ENCODE measurements at regions not wholly inside any gene's neighbourhood (a gene's known extent, or its start where the extent isn't known, plus 50 kb on each side); places are given as distances from the start of the nearest gene placed in this dataset.
"Not testable (repeated sequence)": the region's sequence is repeated elsewhere in the genome, so short reads cannot be mapped to it uniquely, and the experiment has no call there.

DNA sequence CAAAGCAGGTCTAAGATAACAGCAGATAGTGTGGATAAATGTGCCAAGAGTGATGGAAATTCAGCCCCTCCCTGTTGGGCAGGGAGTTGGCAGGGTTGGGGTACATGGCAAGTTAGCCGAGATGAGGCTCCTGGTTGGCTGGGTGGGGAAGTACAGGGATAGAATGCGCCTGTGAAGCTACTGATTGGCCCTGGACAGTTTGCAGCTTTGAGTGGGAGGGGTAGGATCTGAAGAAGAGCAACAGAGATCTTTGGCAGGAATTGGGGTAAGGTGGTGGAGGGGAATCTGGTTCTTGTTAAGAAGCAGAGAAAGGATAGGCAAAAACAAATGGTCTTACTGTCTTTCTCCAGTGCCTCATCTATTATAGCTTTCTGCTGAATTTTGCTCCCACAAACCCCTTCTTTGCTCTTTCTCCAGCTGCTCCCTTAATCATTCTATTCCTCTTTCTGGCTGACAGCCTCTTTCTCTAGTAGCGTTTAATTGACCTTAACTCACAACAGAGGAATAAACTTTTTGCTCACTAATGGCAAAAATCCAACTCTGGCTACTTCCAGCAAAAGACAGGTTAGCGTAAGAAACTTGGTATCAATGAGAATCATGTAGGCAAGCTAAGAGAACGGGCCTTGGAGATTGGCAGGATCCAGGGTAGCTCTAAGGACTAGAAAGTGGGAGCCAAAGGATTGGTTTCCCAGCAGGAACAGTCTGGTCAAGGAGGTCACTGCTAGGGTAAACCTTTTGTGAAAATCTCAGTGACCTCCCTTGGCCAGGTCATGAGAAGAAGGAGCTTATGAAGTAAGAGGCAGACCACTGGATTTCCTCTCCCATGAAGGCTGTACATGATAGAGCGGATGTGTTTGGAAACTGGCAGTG, 86.3 kb upstream of the CARMIL1 start:
- DNase-seq, result no peak

GRCh38 chr6:25193460-25194171, 85.6 kb upstream of the CARMIL1 start:
- peak in 1 of 14 donors; percentile 5 for DNase-seq

- DNase-seq, result no peak
Measured at GRCh38 chr6:25194172-25194678, 84.9 kb upstream of the CARMIL1 start.

- no peak for DNase-seq
Measured at GRCh38 chr6:25196464-25196863, 82.7 kb upstream of the CARMIL1 start.

DNA sequence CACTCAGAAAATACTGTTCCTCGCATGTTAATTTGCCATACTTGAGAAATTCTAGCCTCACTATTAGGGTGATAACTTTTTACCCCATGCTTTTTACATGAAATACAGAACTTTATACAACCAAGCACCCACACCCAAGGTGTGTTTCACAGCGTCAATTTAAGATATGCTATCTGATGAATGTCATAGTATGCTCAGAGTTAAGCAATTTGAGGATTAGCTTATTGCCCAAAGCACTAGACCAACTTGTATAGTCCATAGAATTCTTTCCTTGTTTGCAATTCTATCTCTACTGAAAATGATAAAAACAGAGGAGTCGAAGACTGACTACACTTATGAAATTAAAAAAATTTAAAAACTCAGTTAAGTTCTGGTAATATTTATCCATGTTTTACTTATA, 82.1 kb upstream of the CARMIL1 start:
- no peak for DNase-seq

DNA sequence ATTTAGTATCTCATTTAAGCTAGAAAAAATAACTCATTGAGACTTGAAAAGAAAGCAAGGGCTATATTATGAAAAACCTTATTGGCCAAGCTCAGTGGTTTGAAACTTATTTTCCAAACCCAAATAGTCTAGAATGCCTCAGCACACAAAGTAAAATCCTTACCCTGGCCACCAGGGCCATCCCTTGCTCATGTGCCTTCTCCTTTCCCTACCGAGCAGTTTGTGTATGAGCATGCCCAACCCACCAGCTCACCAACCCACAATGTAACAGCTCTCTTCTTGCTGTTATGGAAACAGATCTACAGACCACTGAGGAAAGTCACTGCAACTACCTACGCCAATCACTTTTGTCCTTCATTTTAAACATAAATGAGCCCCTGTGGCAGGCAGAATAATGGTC, 79.6 kb upstream of the CARMIL1 start:
- DNase-seq, result no peak

- no peak for DNase-seq
Measured at GRCh38 chr6:25202504-25202903, 76.7 kb upstream of the CARMIL1 start.

GRCh38 chr6:25205629-25206028, 73.5 kb upstream of the CARMIL1 start:
- DNase-seq, result no peak

- not testable (repeated sequence) for DNase-seq
Measured at GRCh38 chr6:25207453-25208155, 71.6 kb upstream of the CARMIL1 start.

- no peak for DNase-seq
Measured at GRCh38 chr6:25215881-25216280, 63.3 kb upstream of the CARMIL1 start.

DNA sequence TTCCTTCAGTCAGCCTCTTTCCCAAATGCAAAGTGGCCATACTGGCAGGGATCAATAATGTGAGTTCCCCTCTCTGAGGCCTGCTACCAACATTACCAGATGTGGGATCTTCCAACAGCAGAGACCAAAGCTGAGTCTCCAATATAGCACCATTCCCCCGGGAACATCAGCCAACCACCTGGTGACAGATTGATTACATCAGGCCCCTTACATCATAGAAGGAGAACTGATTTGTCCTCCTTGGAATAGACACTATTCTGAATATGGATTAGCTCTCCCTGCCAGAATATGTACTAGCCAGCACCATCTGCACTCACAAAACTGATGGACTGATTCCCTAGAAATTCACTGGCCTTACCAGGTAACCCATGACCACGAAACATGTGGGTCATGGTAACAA, 61.9 kb upstream of the CARMIL1 start:
- DNase-seq, result no peak

- DNase-seq, result no peak
Measured at GRCh38 chr6:25217829-25218228, 61.3 kb upstream of the CARMIL1 start.

GRCh38 chr6:25218346-25218745, 60.8 kb upstream of the CARMIL1 start:
- no peak for DNase-seq

DNA sequence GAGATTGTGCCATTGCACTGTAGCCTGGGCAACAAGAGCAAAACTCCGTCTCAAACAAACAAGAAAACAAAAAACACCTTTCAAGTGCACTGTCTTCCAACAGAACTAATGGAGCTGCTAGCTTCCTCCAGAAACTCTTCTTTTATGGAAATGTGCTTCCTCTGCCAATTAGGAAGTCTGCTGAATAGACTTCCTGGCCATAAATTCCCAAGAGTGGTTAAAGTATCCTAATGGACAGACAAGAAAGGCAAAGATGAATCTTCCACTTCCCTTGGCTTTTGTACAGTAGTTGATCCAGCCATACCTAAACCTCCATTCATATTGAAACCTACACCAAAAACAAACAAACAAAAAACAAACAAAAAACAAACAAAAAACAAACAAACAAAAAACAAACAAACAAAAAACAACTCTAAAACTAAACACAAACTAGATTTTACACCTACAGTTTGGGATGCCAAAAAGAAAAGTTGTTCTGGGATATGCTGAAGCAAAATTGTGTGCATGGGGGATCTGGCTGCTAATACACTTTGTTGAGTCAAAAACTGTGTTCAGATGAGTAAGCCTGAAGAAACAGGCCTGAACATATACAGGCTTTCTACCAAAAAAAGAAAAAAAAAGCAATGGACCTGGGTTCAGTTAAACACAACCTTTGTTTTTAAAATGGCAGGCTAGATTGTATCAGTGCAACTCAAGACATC, 59.8 kb upstream of the CARMIL1 start:
- DNase-seq, result no peak

DNA sequence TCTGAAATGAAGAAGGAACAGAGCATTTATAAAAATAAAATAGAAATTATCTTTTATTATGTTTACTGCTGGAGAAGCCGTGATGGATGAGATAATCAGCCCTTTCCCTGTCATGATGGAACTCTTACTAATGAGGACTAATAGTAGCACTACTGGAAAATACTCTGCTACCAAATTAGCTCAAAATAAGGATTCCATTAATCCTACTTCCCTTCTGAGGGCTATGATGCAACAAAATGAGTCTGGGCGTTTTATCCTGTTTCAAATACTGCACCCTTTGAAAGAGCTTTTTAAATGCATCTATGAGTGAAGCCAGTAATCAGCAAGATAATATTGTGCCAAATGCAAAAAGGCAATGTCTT, 59.3 kb upstream of the CARMIL1 start:
- DNase-seq, result no peak

- DNase-seq, result no peak
Measured at GRCh38 chr6:25220857-25221256, 58.3 kb upstream of the CARMIL1 start.

DNA sequence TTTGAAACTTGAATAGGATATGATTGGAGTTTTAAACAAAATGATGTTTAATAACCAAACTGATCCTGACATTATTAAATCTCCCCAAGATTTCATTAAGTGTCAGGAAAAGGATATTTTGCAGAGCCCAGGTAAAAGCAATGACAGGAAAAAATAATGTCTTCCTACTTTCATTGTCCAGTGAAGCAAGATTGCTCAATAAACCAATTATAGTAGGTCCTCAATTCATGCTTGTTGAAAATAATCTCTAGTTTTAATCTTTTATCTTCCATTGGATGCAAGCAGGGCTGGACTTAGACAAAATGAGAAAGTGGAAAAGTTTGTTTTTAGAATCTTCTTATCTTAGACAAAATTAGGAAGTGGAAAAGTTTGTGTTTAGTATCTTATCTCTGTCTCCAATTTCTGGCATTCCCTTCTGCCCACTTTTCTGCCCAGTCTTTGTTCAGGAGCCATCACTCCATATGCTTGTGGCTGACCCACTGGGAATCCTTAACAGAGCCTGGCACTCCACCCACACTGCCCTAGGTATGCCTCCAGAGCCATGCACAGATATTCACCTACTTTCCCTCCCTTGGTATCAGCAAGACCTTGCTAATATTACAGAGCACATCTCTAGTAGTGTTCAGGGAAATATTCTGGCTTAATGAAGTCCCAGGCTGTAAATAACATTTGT, 57.0 kb upstream of the CARMIL1 start:
- DNase-seq, result no peak

DNA sequence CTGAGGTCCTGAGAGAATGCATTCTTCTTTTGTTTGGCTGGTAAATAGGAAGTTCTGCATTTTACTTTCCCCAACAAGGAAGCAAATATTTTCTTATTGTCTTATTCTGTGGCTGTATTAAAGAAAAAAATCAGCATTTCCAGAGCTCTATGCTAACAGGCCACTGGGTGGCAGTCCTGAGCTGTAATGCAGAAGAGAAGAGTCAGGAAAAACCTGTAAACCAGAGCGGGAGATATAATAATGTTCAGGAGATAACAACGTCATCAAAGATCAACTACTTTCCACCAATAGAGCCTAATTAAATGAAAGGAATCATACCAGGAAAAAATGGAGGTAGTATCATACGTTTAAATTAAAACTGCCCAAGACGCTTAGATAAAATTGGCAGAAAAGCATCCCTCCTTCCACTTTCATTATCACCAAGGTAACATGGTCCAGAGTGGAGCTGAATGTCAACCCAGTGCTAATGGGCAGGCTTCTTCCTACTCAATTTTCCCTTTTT, 55.6 kb upstream of the CARMIL1 start:
- peak in 7 of 14 donors; percentile 1 to 50 (median 10) for DNase-seq

GRCh38 chr6:25224242-25224641, 54.9 kb upstream of the CARMIL1 start:
- no peak for DNase-seq

DNA sequence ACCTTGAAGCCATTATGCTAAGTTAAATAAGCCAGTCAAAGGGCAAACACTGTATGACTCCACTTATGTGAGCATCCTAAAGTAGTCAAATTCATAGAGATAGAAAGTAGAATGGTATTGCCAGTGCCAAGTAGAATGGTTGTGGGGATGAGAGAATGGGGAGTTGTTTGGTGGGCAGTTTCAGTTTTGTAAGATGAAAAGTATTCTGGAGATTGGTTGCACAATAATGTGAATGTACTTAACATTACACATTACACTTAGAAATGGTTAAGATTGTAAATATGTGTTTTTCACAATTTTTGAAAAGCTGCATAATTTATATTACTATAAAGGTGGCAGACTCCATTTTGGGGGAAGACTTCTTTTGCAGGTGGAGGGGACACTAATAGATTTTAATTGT, 51.3 kb upstream of the CARMIL1 start:
- no peak for DNase-seq

All from C1 segment of cervical spinal cord (tissue), 14 donors.